22Rv1 (cell line): ENCODE measurements at regions not wholly inside any gene's neighbourhood (a gene's known extent, or its start where the extent isn't known, plus 50 kb on each side); places are given as distances from the start of the nearest gene placed in this dataset.

Experiments used
- H3K27ac ChIP-seq: fragments of 450-650 bp; 2 replicates; pipeline ENCODE4 v1.5.1; 2017
- CTCF ChIP-seq: fragments of 450-650 bp; IDR thresholded peaks from 2 replicates; pipeline ENCODE4 v1.5.1; 2017; ENCODE audit warnings: mild to moderate bottlenecking
- ZFX ChIP-seq: fragments of 450-650 bp; IDR thresholded peaks from 2 replicates; pipeline ENCODE4 v1.6.1; 2017; ENCODE audit warnings: antibody characterized with exemption, borderline replicate concordance

- H3K27ac ChIP-seq = no peak overlapping the region
- no peak for TF ChIP-seq CTCF
These were observed 811.3 kb downstream of the KLHL13 start for GRCh38 chrX:117305168-117305766.

- no peak overlapping the region for H3K27ac ChIP-seq
- TF ChIP-seq ZFX (no peak), CTCF (no peak)
These were observed 815.5 kb downstream of the KLHL13 start for GRCh38 chrX:117301086-117301485.

GRCh38 chrX:117291760-117292159, 824.9 kb downstream of the KLHL13 start:
- H3K27ac ChIP-seq = no peak overlapping the region
- TF ChIP-seq ZFX (no peak), CTCF (no peak)

GRCh38 chrX:117274965-117275364, 812.2 kb upstream of the CT83 start:
- no peak for TF ChIP-seq ZFX
- no peak overlapping the region for H3K27ac ChIP-seq
